Ovary (tissue), 3 donors: ENCODE measurements at regions not wholly inside any gene's neighbourhood (a gene's known extent, or its start where the extent isn't known, plus 50 kb on each side); places are given as distances from the start of the nearest gene placed in this dataset.

ENCODE experiments used
- CTCF ChIP-seq, 3 donors: fragments of 450-650 bp in 2 of 3; fragments of 200-600 bp in 1 of 3; IDR thresholded peaks; one replicate each; pipeline versions ENCODE4 v1.5.1 to v1.8.0; 2016 to 2022; ENCODE audit warnings: antibody characterized with exemption in 3 of 3, mild to moderate bottlenecking in 1 of 3
- EP300 ChIP-seq: sonication (generic); formaldehyde crosslinking; IDR thresholded peaks from one replicate; pipeline ENCODE4 v1.6.1; 2017; ENCODE audit warnings: antibody characterized with exemption
- POLR2A ChIP-seq: fragments of 450-650 bp; IDR thresholded peaks from one replicate; pipeline ENCODE4 v1.6.1; 2017; ENCODE audit warnings: antibody characterized with exemption, mild to moderate bottlenecking, moderate library complexity
- donor health status: DM: no; HTN: no; CAD: no.

GRCh38 chr14:42736408-42736807 lies 1129.7 kb downstream of the LRFN5 start:
- TF ChIP-seq EP300 (no peak), CTCF (IDR thresholded peaks at IDR 0.05) (no peak), POLR2A (no peak)
